Nephron (organoid): ENCODE measurements at regions not wholly inside any gene's neighbourhood (a gene's known extent, or its start where the extent isn't known, plus 50 kb on each side); places are given as distances from the start of the nearest gene placed in this dataset.

ENCODE experiments used
- H3K27ac Mint-ChIP-seq, 3 experiments: 2 replicates each; pipeline ENCODE4 v1.8.0; 2020; ENCODE audit warnings: mixed read lengths in 3 of 3, mild to moderate bottlenecking in 2 of 3, moderate library complexity in 1 of 3
- H3K27me3 Mint-ChIP-seq: 2 replicates; pipeline ENCODE4 v1.8.0; 2021; ENCODE audit warnings: low read depth, mild to moderate bottlenecking, moderate library complexity, mixed read lengths
- H3K36me3 Mint-ChIP-seq: 2 replicates; pipeline ENCODE4 v1.8.0; 2020; ENCODE audit warnings: low read depth, mixed read lengths
- H3K4me1 Mint-ChIP-seq: 2 replicates; pipeline ENCODE4 v1.8.0; 2020; ENCODE audit warnings: mixed read lengths
- H3K4me3 Mint-ChIP-seq, 3 experiments: 2 replicates each; pipeline ENCODE4 v1.8.0; 2020; ENCODE audit warnings: mild to moderate bottlenecking in 3 of 3, mixed read lengths in 3 of 3, moderate library complexity in 2 of 3
- H3K9me3 Mint-ChIP-seq: 2 replicates; pipeline ENCODE4 v1.8.0; 2020; ENCODE audit warnings: mixed read lengths
- TF ChIP-seq, protein P1 (sequence below), 3 experiments: fragments of 200-600 bp; sonication (generic); IDR thresholded peaks; one replicate each; pipeline ENCODE4 v1.5.0; 2021; ENCODE audit warnings: antibody characterized with exemption in 3 of 3; ENCODE audit not compliant: unreplicated experiment in 3 of 3

DNA sequence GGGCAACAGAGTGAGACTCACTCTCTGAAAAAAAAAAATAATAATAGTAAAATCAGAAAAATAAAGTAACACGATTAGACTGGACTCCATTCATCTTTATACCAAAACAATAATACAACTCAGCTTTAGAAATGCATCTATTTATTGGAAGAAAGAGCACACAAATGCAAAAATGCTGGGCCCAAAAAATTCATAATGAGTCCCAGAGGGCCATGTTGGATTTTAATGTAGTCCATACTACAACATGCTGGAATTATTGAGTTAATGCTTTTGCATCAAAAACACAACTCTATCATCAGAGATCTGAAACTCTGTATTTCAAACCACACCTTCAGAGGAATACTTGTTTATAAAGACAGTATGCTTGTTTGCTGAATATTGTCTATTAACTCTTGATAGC is 1614.7 kb downstream of the STIM2 start:
- Mint-ChIP-seq H3K36me3 (no peaks in the 10 kb centered on the region), H3K9me3 (no peaks in the 10 kb centered on the region), H3K27ac (no peak overlapping the region), H3K27me3 (no peaks in the 10 kb centered on the region), H3K4me3 (no peak overlapping the region), H3K4me1 (peaks cover 4% of the 10 kb centered on the region)
- TF ChIP-seq, protein P1, sequence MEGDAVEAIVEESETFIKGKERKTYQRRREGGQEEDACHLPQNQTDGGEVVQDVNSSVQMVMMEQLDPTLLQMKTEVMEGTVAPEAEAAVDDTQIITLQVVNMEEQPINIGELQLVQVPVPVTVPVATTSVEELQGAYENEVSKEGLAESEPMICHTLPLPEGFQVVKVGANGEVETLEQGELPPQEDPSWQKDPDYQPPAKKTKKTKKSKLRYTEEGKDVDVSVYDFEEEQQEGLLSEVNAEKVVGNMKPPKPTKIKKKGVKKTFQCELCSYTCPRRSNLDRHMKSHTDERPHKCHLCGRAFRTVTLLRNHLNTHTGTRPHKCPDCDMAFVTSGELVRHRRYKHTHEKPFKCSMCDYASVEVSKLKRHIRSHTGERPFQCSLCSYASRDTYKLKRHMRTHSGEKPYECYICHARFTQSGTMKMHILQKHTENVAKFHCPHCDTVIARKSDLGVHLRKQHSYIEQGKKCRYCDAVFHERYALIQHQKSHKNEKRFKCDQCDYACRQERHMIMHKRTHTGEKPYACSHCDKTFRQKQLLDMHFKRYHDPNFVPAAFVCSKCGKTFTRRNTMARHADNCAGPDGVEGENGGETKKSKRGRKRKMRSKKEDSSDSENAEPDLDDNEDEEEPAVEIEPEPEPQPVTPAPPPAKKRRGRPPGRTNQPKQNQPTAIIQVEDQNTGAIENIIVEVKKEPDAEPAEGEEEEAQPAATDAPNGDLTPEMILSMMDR (IDR thresholded peaks at IDR 0.05; ENCODE audit: unreplicated experiment in 3 of 3) = no peak

DNA sequence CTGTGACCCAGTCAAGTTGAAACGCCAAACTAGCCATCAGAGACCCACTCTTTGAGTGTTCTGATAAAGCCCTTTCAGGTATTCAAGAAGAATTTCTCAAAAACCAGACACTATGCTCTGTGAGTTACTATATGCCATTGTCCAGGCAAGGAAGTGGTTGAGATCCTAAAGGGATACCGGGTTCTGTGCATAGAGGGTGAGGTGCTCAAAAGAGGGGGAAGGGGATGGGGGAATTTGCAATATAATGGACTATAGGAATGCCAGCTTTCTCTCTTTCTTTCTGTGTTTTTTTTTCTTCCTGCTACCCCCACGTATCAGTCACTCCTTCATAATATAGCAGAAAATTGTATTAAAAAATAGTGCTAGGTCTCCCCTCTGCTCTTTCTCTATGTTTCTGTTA is 1619.0 kb downstream of the STIM2 start:
- H3K27me3 Mint-ChIP-seq = no peaks in the 10 kb centered on the region
- no peak overlapping the region for H3K27ac Mint-ChIP-seq
- peaks cover 4% of the 10 kb centered on the region for H3K4me1 Mint-ChIP-seq
- H3K9me3 Mint-ChIP-seq = no peaks in the 10 kb centered on the region
- no peaks in the 10 kb centered on the region for H3K36me3 Mint-ChIP-seq
- H3K4me3 Mint-ChIP-seq = no peak overlapping the region
- TF ChIP-seq, protein P1 (IDR thresholded peaks at IDR 0.05; ENCODE audit: unreplicated experiment in 3 of 3) = no peak

DNA sequence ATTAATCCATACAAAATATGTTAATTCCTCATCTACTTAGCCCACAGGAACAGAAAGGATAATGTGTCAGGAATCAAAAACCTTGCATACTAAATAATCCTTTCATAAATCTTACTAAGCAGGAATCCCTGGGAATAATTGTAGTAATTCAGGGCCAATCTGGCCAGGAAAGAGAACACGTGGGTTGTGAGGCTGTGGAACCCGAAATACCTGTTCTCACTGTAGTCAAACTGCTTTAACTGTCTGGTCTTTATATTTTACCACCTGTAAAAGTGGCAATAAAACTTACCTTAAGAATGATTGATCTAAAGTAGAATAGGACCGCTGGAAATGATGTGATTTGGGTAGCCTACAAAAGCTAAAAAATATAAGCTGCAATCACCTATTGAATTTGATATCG is 1620.9 kb downstream of the STIM2 start:
- Mint-ChIP-seq H3K9me3 (no peaks in the 10 kb centered on the region), H3K36me3 (no peaks in the 10 kb centered on the region), H3K4me1 (peaks cover 4% of the 10 kb centered on the region), H3K4me3 (no peak overlapping the region), H3K27me3 (no peaks in the 10 kb centered on the region), H3K27ac (no peak overlapping the region)
- TF ChIP-seq, protein P1 (IDR thresholded peaks at IDR 0.05; ENCODE audit: unreplicated experiment in 3 of 3) = no peak

DNA sequence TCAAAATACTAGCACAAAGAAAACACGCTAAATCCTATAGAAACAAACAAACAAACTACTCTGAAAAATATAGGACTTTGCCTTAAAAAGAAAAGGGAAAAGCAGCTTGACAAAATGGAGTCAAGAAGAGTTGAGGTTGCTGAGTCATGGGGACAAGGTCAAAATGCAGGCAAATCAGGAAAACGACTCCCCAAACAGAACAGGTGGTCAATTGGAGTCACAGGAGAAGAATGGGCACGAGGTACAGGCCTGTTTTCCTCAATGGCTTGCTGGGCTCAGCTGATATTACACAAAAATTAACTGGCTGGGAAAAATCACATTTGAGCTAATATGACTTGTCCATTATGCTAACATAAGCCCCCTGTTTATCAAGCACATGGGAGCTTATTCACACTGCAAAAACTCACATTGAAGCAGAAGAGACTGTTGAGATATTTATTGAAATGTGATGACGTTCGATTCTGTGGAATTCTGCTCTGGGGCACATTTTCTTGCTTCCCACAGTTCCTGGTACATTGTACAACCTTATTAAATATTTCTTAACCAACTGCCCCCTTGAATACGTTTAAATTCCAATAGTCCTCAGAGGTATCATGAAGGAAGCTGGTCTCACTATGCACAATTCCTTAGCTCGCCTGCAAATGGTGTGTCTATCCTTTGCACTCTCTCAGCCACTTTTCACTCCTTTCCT is 1622.1 kb downstream of the STIM2 start:
- Mint-ChIP-seq H3K4me1 (peaks cover 4% of the 10 kb centered on the region), H3K4me3 (no peak overlapping the region), H3K36me3 (no peaks in the 10 kb centered on the region), H3K9me3 (no peaks in the 10 kb centered on the region), H3K27me3 (no peaks in the 10 kb centered on the region), H3K27ac (no peak overlapping the region)
- TF ChIP-seq, protein P1 (IDR thresholded peaks at IDR 0.05; ENCODE audit: unreplicated experiment in 3 of 3) = no peak

DNA sequence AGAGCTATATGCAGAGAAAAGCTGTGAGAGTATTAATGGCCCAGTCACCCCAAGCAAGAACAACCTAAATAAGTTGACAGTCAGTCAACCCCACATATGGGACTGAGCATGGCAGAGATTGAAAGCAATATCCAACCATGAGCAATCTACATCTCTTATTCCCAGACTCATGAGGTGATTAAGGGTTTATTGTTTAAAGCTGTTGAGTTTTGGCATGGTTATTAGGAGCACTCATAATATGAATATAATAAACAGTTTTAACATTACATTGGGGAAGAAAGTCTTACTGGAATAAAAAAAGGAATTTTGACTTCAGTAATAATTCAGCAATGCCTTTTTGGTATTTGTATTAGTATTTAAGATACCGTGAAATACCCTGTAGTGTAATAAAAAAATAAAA is 1627.4 kb downstream of the STIM2 start:
- H3K27me3 Mint-ChIP-seq = no peaks in the 10 kb centered on the region
- H3K9me3 Mint-ChIP-seq = no peaks in the 10 kb centered on the region
- no peak overlapping the region for H3K4me3 Mint-ChIP-seq
- no peaks in the 10 kb centered on the region for H3K36me3 Mint-ChIP-seq
- no peaks in the 10 kb centered on the region for H3K4me1 Mint-ChIP-seq
- H3K27ac Mint-ChIP-seq = no peak overlapping the region
- TF ChIP-seq, protein P1 (IDR thresholded peaks at IDR 0.05; ENCODE audit: unreplicated experiment in 3 of 3) = no peak

DNA sequence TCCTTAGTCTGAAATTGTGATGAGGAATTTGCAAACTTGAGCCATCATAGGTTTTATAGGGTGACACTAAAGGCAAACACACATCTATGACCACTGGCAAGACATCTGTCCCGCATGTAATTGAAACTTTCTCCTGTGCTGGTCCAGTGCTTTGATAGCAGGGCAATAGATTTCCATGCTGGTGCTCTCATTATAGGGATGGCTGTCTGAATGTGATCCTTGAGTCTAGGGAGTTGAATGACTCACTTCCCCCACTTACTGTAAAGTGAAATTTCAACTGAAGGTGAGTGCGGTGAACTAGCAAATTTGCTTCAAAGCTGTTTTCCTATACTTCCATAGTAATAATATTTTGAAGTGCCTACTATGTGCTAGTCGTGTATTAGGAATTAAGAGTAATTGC is 1630.0 kb downstream of the STIM2 start:
- H3K36me3 Mint-ChIP-seq = no peaks in the 10 kb centered on the region
- no peak overlapping the region for H3K4me3 Mint-ChIP-seq
- no peaks in the 10 kb centered on the region for H3K9me3 Mint-ChIP-seq
- TF ChIP-seq, protein P1 (IDR thresholded peaks at IDR 0.05; ENCODE audit: unreplicated experiment in 3 of 3) = no peak
- no peak overlapping the region for H3K27ac Mint-ChIP-seq
- H3K27me3 Mint-ChIP-seq = no peaks in the 10 kb centered on the region
- H3K4me1 Mint-ChIP-seq = no peaks in the 10 kb centered on the region
